H1 (cell line): ENCODE measurements at regions not wholly inside any gene's neighbourhood (a gene's known extent, or its start where the extent isn't known, plus 50 kb on each side); places are given as distances from the start of the nearest gene placed in this dataset.

Source experiments
- CEBPB ChIP-seq: IDR thresholded peaks from 2 replicates; pipeline ENCODE4 v1.6.1; 2012; ENCODE audit warnings: low read depth, low read length
- HDAC2 ChIP-seq, 2 experiments: fragments of 300-600 bp in 1 of 2; sonication (generic) in 1 of 2; IDR thresholded peaks; 2 replicates each; pipeline ENCODE4 v1.6.1; 2011 to 2012; ENCODE audit warnings: low read depth in 2 of 2, low read length in 2 of 2, mild to moderate bottlenecking in 2 of 2, moderate library complexity in 2 of 2, borderline replicate concordance in 1 of 2, inconsistent platforms in 1 of 2
- POLR2A ChIP-seq, 2 experiments: IDR thresholded peaks; 1 replicate in 1 of 2; 2 replicates in 1 of 2; pipeline ENCODE4 v1.6.1; 2011; ENCODE audit warnings: low read depth in 2 of 2, low read length in 2 of 2, mild to moderate bottlenecking in 2 of 2; ENCODE audit errors: control extremely low read depth in 1 of 2
- RAD21 ChIP-seq, 2 experiments: IDR thresholded peaks in 1 of 2; conservative IDR thresholded peaks in 1 of 2; 2 replicates each; pipeline ENCODE4 v1.6.1; 2011; ENCODE audit warnings: low read depth in 2 of 2, low read length in 2 of 2, improper control_type of control experiment in 1 of 2, inconsistent platforms in 1 of 2, mild to moderate bottlenecking in 1 of 2, moderate library complexity in 1 of 2
- SIX5 ChIP-seq: IDR thresholded peaks from 2 replicates; pipeline ENCODE4 v1.6.1; 2011; ENCODE audit warnings: mild to moderate bottlenecking, low read depth, low read length

DNA sequence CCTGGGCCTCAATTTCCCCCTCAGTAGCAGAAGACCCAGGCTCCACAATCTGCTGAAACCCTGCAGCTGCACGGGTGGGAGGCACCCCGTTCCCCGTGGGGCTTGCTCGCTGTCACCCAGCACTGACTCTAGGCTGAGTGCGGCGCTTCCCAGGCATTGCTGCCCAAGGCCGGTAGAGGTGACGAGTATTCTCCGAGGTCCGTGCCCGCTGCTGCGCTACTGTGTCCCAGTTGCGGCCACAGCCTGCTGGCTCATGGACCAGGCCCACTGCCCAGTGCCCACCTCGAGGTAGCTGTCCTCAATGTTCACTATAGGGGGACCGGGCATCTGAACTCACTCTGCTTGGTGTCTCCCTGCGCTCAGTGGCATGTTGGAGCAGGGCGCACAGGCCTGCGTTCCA is 74.7 kb downstream of the GSC start (continued):
- TF ChIP-seq SIX5 (no peak), RAD21 (IDR thresholded peaks at IDR 0.05 in 1 of 2, conservative IDR thresholded peaks at IDR 0.05 in 1 of 2; ENCODE audit: low read depth in 2 of 2, low read length in 2 of 2) (no peak), POLR2A (IDR thresholded peaks at IDR 0.05; ENCODE audit: control extremely low read depth in 1 of 2, low read depth in 2 of 2, low read length in 2 of 2) (no peak), CEBPB (no peak), HDAC2 (IDR thresholded peaks at IDR 0.05; ENCODE audit: borderline replicate concordance in 1 of 2, low read depth in 2 of 2, low read length in 2 of 2) (no peak)
